Midbrain (tissue), 1 donor: ENCODE measurements at regions not wholly inside any gene's neighbourhood (a gene's known extent, or its start where the extent isn't known, plus 50 kb on each side); places are given as distances from the start of the nearest gene placed in this dataset.
"Not testable (repeated sequence)": the region's sequence is repeated elsewhere in the genome, so short reads cannot be mapped to it uniquely, and the experiment has no call there.

Experiments used
- DNase-seq: peaks from one replicate; lab custom pipeline; 2025; lab: John Stamatoyannopoulos, UW

GRCh38 chr1:229710746-229711145 is 84.7 kb downstream of the URB2 start:
- no peak for DNase-seq

- DNase-seq, result no peak
These were observed 88.3 kb downstream of the URB2 start for GRCh38 chr1:229714306-229714705.

GRCh38 chr1:229714964-229715603 is 89.0 kb downstream of the URB2 start:
- no peak for DNase-seq

GRCh38 chr1:229716069-229716468 is 90.0 kb downstream of the URB2 start:
- DNase-seq, result no peak

- DNase-seq, result no peak
These were observed 90.7 kb downstream of the URB2 start for GRCh38 chr1:229716704-229717103.

GRCh38 chr1:229717786-229718576 is 91.9 kb downstream of the URB2 start:
- no peak for DNase-seq

- no peak for DNase-seq
These were observed 100.0 kb downstream of the URB2 start for GRCh38 chr1:229726061-229726460.

- DNase-seq, result no peak
These were observed 103.9 kb downstream of the URB2 start for GRCh38 chr1:229729916-229730315.

GRCh38 chr1:229730573-229730972 is 104.5 kb downstream of the URB2 start:
- DNase-seq, result no peak

GRCh38 chr1:229732061-229732460 is 106.0 kb downstream of the URB2 start:
- DNase-seq, result no peak

- no peak for DNase-seq
These were observed 110.3 kb downstream of the URB2 start for GRCh38 chr1:229736376-229736775.

- DNase-seq, result not testable (repeated sequence)
These were observed 116.6 kb downstream of the URB2 start for GRCh38 chr1:229742614-229743013.

- no peak for DNase-seq
These were observed 123.9 kb downstream of the URB2 start for GRCh38 chr1:229749992-229750391.

GRCh38 chr1:229751610-229752009 is 125.6 kb downstream of the URB2 start:
- DNase-seq, result no peak

GRCh38 chr1:229752679-229753078 is 126.6 kb downstream of the URB2 start:
- no peak for DNase-seq

GRCh38 chr1:229753764-229754551 is 127.9 kb downstream of the URB2 start:
- no peak for DNase-seq

- no peak for DNase-seq
These were observed 130.6 kb downstream of the URB2 start for GRCh38 chr1:229756666-229757065.

- no peak for DNase-seq
These were observed 131.2 kb downstream of the URB2 start for GRCh38 chr1:229757226-229757625.

GRCh38 chr1:229758101-229759036 is 132.3 kb downstream of the URB2 start:
- no peak for DNase-seq

GRCh38 chr1:229759037-229759435 is 133.0 kb downstream of the URB2 start:
- no peak for DNase-seq

- no peak for DNase-seq
These were observed 133.5 kb downstream of the URB2 start for GRCh38 chr1:229759586-229759985.
